Keratinocyte (primary cell): ENCODE measurements at regions not wholly inside any gene's neighbourhood (a gene's known extent, or its start where the extent isn't known, plus 50 kb on each side); places are given as distances from the start of the nearest gene placed in this dataset.

Experiments
- DNase-seq: peaks from one replicate; pipeline ENCODE4 v3.0.0-alpha.2; 2011; ENCODE audit warnings: low read depth, missing footprints, low spot score
- FAIRE-seq: peaks from 2 replicates; lab custom pipeline; 2011; peaks lifted over from hg19 to GRCh38; lab: Jason Lieb, UNC
- H2AFZ ChIP-seq: 2 replicates; pipeline ENCODE4 v1.6.0; 2012; ENCODE audit warnings: low read length, control low read depth, inconsistent platforms; ENCODE audit not compliant: control insufficient read depth
- H3K27ac ChIP-seq: 2 replicates; pipeline ENCODE4 v1.5.1; 2011; ENCODE audit warnings: low read length; ENCODE audit not compliant: control insufficient read depth, insufficient read depth
- H3K27me3 ChIP-seq: 3 replicates; pipeline ENCODE4 v1.6.0; 2011; ENCODE audit warnings: low read length; ENCODE audit not compliant: control insufficient read depth, insufficient read depth; ENCODE audit errors: extremely low read depth
- H3K36me3 ChIP-seq, 2 experiments: 2 replicates in 1 of 2; 3 replicates in 1 of 2; pipeline ENCODE4 v1.5.1; 2011; ENCODE audit warnings: low read length in 2 of 2, mild to moderate bottlenecking in 1 of 2; ENCODE audit not compliant: control insufficient read depth in 2 of 2, insufficient read depth in 2 of 2; ENCODE audit errors: extremely low read depth in 1 of 2
- H3K4me1 ChIP-seq: 3 replicates; pipeline ENCODE4 v1.5.1; 2011; ENCODE audit warnings: low read length; ENCODE audit not compliant: control insufficient read depth, insufficient read depth; ENCODE audit errors: extremely low read depth
- H3K4me2 ChIP-seq: 3 replicates; pipeline ENCODE4 v1.6.0; 2011; ENCODE audit warnings: low read depth, low read length; ENCODE audit not compliant: control insufficient read depth, insufficient read depth; ENCODE audit errors: extremely low read depth
- H3K4me3 ChIP-seq, 3 experiments: fragments of 200-600 bp in 1 of 3; sonication (generic) in 1 of 3; 2 replicates in 2 of 3; 3 replicates in 1 of 3; pipeline ENCODE4 v1.5.1; 2011 to 2016; ENCODE audit warnings: low read length in 3 of 3, mild to moderate bottlenecking in 3 of 3, control low read depth in 2 of 3, inconsistent platforms in 1 of 3, low read depth in 1 of 3, mixed read lengths in 1 of 3, mixed run types in 1 of 3, moderate library complexity in 1 of 3; ENCODE audit not compliant: control insufficient read depth in 2 of 3, insufficient read depth in 2 of 3; ENCODE audit errors: extremely low read depth in 1 of 3
- H3K79me2 ChIP-seq: 2 replicates; pipeline ENCODE4 v1.6.0; 2012; ENCODE audit warnings: low read length; ENCODE audit not compliant: control insufficient read depth, insufficient read depth
- H3K9ac ChIP-seq: 3 replicates; pipeline ENCODE4 v1.6.0; 2011; ENCODE audit warnings: low read length; ENCODE audit not compliant: control insufficient read depth, insufficient read depth; ENCODE audit errors: extremely low read depth
- H3K9me1 ChIP-seq: 3 replicates; pipeline ENCODE4 v1.6.0; 2011; ENCODE audit warnings: low read length; ENCODE audit not compliant: control insufficient read depth, insufficient read depth; ENCODE audit errors: extremely low read depth
- H3K9me3 ChIP-seq: 2 replicates; pipeline ENCODE4 v1.5.1; 2012; ENCODE audit warnings: low read depth, low read length; ENCODE audit not compliant: control insufficient read depth
- H4K20me1 ChIP-seq: 3 replicates; pipeline ENCODE4 v1.6.0; 2011; ENCODE audit warnings: low read length; ENCODE audit not compliant: control insufficient read depth, insufficient read depth; ENCODE audit errors: extremely low read depth
- CTCF ChIP-seq, 3 experiments: IDR thresholded peaks in 1 of 3; conservative IDR thresholded peaks in 1 of 3; optimal IDR thresholded peaks in 1 of 3; 2 replicates in 2 of 3; 3 replicates in 1 of 3; pipeline versions ENCODE3 to v1.5.1; 2011; ENCODE audit warnings: low read length in 3 of 3, mild to moderate bottlenecking in 3 of 3, moderate library complexity in 2 of 3, control low read depth in 1 of 3, inconsistent platforms in 1 of 3; ENCODE audit not compliant: insufficient read depth in 2 of 3; ENCODE audit errors: extremely low read depth in 1 of 3
- EZH2 ChIP-seq: IDR thresholded peaks from one replicate; pipeline ENCODE4 v1.6.1; 2012; ENCODE audit warnings: inconsistent platforms, mild to moderate bottlenecking, low read length, moderate library complexity
- dilution Hi-C: fragments of 300-500 bp; cut with MboI; formaldehyde crosslinking; loops from one replicate; pipeline ENCODE4 v1.7.0; 2020; ENCODE audit warnings: low sequenced_read_pairs; ENCODE audit not compliant: extremely low pct_ligation_motif_present

DNA sequence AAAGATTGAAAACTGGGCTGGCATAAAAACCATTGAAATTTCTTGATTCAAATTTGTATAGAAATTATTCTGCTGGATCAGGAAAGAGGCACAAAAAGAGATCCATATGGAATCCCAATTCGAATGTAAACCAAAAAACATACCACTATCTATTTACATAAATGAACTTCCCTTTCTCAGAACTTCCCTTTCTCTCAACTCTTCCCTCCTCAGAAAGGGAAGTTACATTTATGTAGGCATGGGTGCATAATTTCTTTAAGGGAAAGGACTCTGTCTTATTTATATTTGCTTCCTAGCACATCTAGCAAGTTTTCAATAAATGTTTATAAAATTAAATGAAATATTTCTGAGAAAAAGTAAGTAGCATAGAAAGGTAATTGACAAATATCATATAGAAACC, 398.1 kb upstream of the ATP5MC3 start:
- FAIRE-seq: no peak
- Histone ChIP-seq H3K79me2 (no peaks in the 10 kb centered on the region), H3K4me3 (no peak overlapping the region), H2AFZ (no peak overlapping the region), H3K4me2 (no peak overlapping the region), H3K27ac (no peak overlapping the region), H3K9me3 (no peaks in the 10 kb centered on the region), H3K4me1 (no peaks in the 10 kb centered on the region), H4K20me1 (no peaks in the 10 kb centered on the region), H3K9me1 (no peaks in the 10 kb centered on the region), H3K9ac (no peak overlapping the region), H3K27me3 (no peaks in the 10 kb centered on the region), H3K36me3 (no peaks in the 10 kb centered on the region)
- dilution Hi-C loops: no loop called here
- TF ChIP-seq CTCF (optimal IDR thresholded peaks at IDR 0.05 in 1 of 3, IDR thresholded peaks at IDR 0.05 in 1 of 3, conservative IDR thresholded peaks at IDR 0.05 in 1 of 3; ENCODE audit: extremely low read depth in 1 of 3, insufficient read depth in 2 of 3, low read length in 3 of 3) (no peak), EZH2 (no peak)
- no peak for DNase-seq

- DNase-seq (no peak), FAIRE-seq (no peak)
- no peaks in the 10 kb centered on the region for H3K27me3 ChIP-seq
- H3K9me3 ChIP-seq: no peaks in the 10 kb centered on the region
- H3K4me2 ChIP-seq: no peak overlapping the region
- no peak overlapping the region for H3K9ac ChIP-seq
- no peaks in the 10 kb centered on the region for H3K9me1 ChIP-seq
- no peaks in the 10 kb centered on the region for H3K4me1 ChIP-seq
- H4K20me1 ChIP-seq: no peaks in the 10 kb centered on the region
- no peaks in the 10 kb centered on the region for H3K79me2 ChIP-seq
- no peak overlapping the region for H2AFZ ChIP-seq
- dilution Hi-C loops: no loop called here
- H3K4me3 ChIP-seq: no peak overlapping the region
- TF ChIP-seq CTCF (optimal IDR thresholded peaks at IDR 0.05 in 1 of 3, IDR thresholded peaks at IDR 0.05 in 1 of 3, conservative IDR thresholded peaks at IDR 0.05 in 1 of 3; ENCODE audit: extremely low read depth in 1 of 3, insufficient read depth in 2 of 3, low read length in 3 of 3) (no peak), EZH2 (no peak)
- no peak overlapping the region for H3K27ac ChIP-seq
- H3K36me3 ChIP-seq: no peaks in the 10 kb centered on the region
Observed at GRCh38 chr2:175577368-175577970, 396.0 kb upstream of the ATP5MC3 start.
